B cell (primary cell): ENCODE measurements at regions not wholly inside any gene's neighbourhood (a gene's known extent, or its start where the extent isn't known, plus 50 kb on each side); places are given as distances from the start of the nearest gene placed in this dataset.

Source experiments
- ATAC-seq: fragments of 200-7000 bp; cut with Tn5 transposase; one replicate; pipeline ENCODE4 v1.10.0; 2021; ENCODE audit warnings: low read depth, mild to moderate bottlenecking, moderate number of reproducible peaks, moderate library complexity
- CTCF ChIA-PET: fragments of 350-600 bp; sonication (Branson Sonifier 250); formaldehyde crosslinking; loops from one replicate; lab custom pipeline; 2021; ENCODE audit warnings: antibody characterized with exemption, inconsistent platforms; lab: Charles Lee
- POLR2A ChIA-PET: fragments of 350-600 bp; sonication (Branson Sonifier 250); formaldehyde crosslinking; loops from one replicate; lab custom pipeline; 2021; ENCODE audit warnings: antibody characterized with exemption; lab: Charles Lee
- DNase-seq: peaks from one replicate; pipeline ENCODE4 v3.0.0; 2013
- H2AFZ ChIP-seq: 2 replicates; pipeline ENCODE4 v1.6.1; 2012; ENCODE audit warnings: mild to moderate bottlenecking, low read depth, low read length; ENCODE audit not compliant: insufficient read depth, poor library complexity, severe bottlenecking
- H3K27ac ChIP-seq, 2 donors: 1 replicate in 1 of 2; 2 replicates in 1 of 2; pipeline ENCODE4 v1.5.1; 2012 to 2013; ENCODE audit warnings: low read length in 2 of 2, mild to moderate bottlenecking in 2 of 2, moderate library complexity in 1 of 2
- H3K27me3 ChIP-seq, 4 experiments: fragments of 200-600 bp in 1 of 4; sonication (generic) in 1 of 4; replicated peaks in 1 of 4; 1 replicate in 2 of 4; 2 replicates in 2 of 4; pipeline versions ENCODE4 v1.6.1 to v1.7.0; 2013 to 2016; ENCODE audit warnings: low read length in 3 of 4, mild to moderate bottlenecking in 2 of 4, mixed read lengths in 1 of 4, moderate library complexity in 1 of 4; ENCODE audit not compliant: insufficient read depth in 4 of 4, control insufficient read depth in 3 of 4; ENCODE audit errors: control extremely low read depth in 1 of 4
- H3K36me3 ChIP-seq, 2 experiments: replicated peaks in 1 of 2; 1 replicate in 1 of 2; 2 replicates in 1 of 2; pipeline versions ENCODE4 v1.6.1 to v1.7.1; 2013; ENCODE audit warnings: low read length in 1 of 2; ENCODE audit not compliant: insufficient read depth in 2 of 2, control insufficient read depth in 1 of 2; ENCODE audit errors: control extremely low read depth in 1 of 2, extremely low read depth in 1 of 2
- H3K4me1 ChIP-seq, 2 donors: fragments of 200-600 bp in 1 of 2; sonication (generic) in 1 of 2; 1 replicate in 1 of 2; 2 replicates in 1 of 2; pipeline versions ENCODE4 v1.5.1 to v1.6.1; 2013 to 2017; ENCODE audit warnings: low read length in 2 of 2; ENCODE audit not compliant: control insufficient read depth in 2 of 2, insufficient read depth in 2 of 2
- H3K4me2 ChIP-seq: replicated peaks from 2 replicates; pipeline ENCODE3; 2012; ENCODE audit warnings: mild to moderate bottlenecking, low read depth, low read length; ENCODE audit not compliant: poor library complexity, severe bottlenecking
- H3K4me3 ChIP-seq, 5 experiments: fragments of 200-600 bp in 1 of 5; sonication (generic) in 1 of 5; 1 replicate in 3 of 5; 2 replicates in 2 of 5; pipeline versions ENCODE4 v1.5.1 to v1.7.0; 2011 to 2016; ENCODE audit warnings: low read length in 4 of 5, mild to moderate bottlenecking in 4 of 5, low read depth in 2 of 5, control low read depth in 1 of 5, moderate library complexity in 1 of 5; ENCODE audit not compliant: insufficient read depth in 1 of 5; ENCODE audit errors: control extremely low read depth in 1 of 5, extremely low read depth in 1 of 5
- H3K79me2 ChIP-seq: fragments of 200-600 bp; sonication (generic); one replicate; pipeline ENCODE4 v1.6.0; 2016; ENCODE audit warnings: low read length; ENCODE audit not compliant: control insufficient read depth, insufficient read depth
- H3K9ac ChIP-seq: fragments of 200-600 bp; sonication (generic); 2 replicates; pipeline ENCODE4 v1.6.1; 2017; ENCODE audit warnings: mild to moderate bottlenecking, low read length, moderate library complexity
- H3K9me3 ChIP-seq, 3 donors: one replicate each; pipeline versions ENCODE4 v1.6.1 to v1.7.1; 2013; ENCODE audit warnings: low read length in 2 of 3; ENCODE audit not compliant: control insufficient read depth in 2 of 3, insufficient read depth in 1 of 3; ENCODE audit errors: control extremely low read depth in 1 of 3
- H4K20me1 ChIP-seq: 2 replicates; pipeline ENCODE4 v1.6.0; 2012; ENCODE audit warnings: mild to moderate bottlenecking, low read length; ENCODE audit not compliant: insufficient read depth, control insufficient read depth, poor library complexity, severe bottlenecking
- H3K27ac Mint-ChIP-seq: one replicate; pipeline ENCODE4 v1.8.0; 2021; ENCODE audit warnings: mixed read lengths
- H3K27me3 Mint-ChIP-seq: one replicate; pipeline ENCODE4 v1.8.0; 2021; ENCODE audit warnings: mixed read lengths
- H3K4me1 Mint-ChIP-seq: one replicate; pipeline ENCODE4 v1.8.0; 2021; ENCODE audit warnings: mixed read lengths
- H3K4me3 Mint-ChIP-seq: one replicate; pipeline ENCODE4 v1.8.0; 2021; ENCODE audit warnings: mixed read lengths
- H3K9me3 Mint-ChIP-seq: one replicate; pipeline ENCODE4 v1.8.0; 2022; ENCODE audit warnings: mixed read lengths; ENCODE audit not compliant: insufficient read depth
- CTCF ChIP-seq: fragments of 200-600 bp; IDR thresholded peaks from one replicate; pipeline ENCODE4 v1.8.0; 2022; ENCODE audit warnings: antibody characterized with exemption, mild to moderate bottlenecking
- EZH2 ChIP-seq: IDR thresholded peaks from 2 replicates; pipeline ENCODE4 v1.6.1; 2012; ENCODE audit warnings: borderline replicate concordance, low read depth, mild to moderate bottlenecking, moderate library complexity, low read length; ENCODE audit not compliant: insufficient read depth, poor library complexity, severe bottlenecking
- WGBS: methylation state at CpG from one replicate; pipeline ENCODE4 v1.1.5; 2013; ENCODE audit warnings: missing lambda C conversion rate; ENCODE audit not compliant: insufficient coverage; 5-methylcytosine and 5-hydroxymethylcytosine counted together
- intact Hi-C: fragments of 100-400 bp; cut with micrococcal nuclease; formaldehyde crosslinking; loops from one replicate; pipeline ENCODE4 v1.10.0; 2022

- Histone ChIP-seq H3K9ac (no peak overlapping the region), H3K9me3 (peaks cover 0 to 10% (median 0%) of the 10 kb centered on the region in 3 donors), H3K36me3 (no peaks in the 10 kb centered on the region), H2AFZ (no peak overlapping the region), H3K79me2 (no peaks in the 10 kb centered on the region), H3K4me3 (no peak overlapping the region), H3K27ac (no peak overlapping the region), H4K20me1 (no peaks in the 10 kb centered on the region), H3K27me3 (peaks cover 0 to 21% (median 9%) of the 10 kb centered on the region in 4 experiments), H3K4me2 (no peak overlapping the region), H3K4me1 (no peaks in the 10 kb centered on the region)
- WGBS: 33% methylated on average over 55 of the region's 55 CpGs
- intact Hi-C loops: no loop called here
- Mint-ChIP-seq H3K9me3 (no peaks in the 10 kb centered on the region), H3K4me3 (no peak overlapping the region), H3K27me3 (peaks cover 51% of the 10 kb centered on the region), H3K4me1 (no peaks in the 10 kb centered on the region), H3K27ac (no peak overlapping the region)
- TF ChIP-seq CTCF (no peak), EZH2 (no peak)
- ATAC-seq (no peak), DNase-seq (no peak)
- CTCF ChIA-PET: no interaction called here
- POLR2A ChIA-PET: no interaction called here
Measured at GRCh38 chr12:100715976-100716944, 78.3 kb upstream of the ANO4 start.
